Renal pelvis (tissue), 1 donor: ENCODE measurements at regions not wholly inside any gene's neighbourhood (a gene's known extent, or its start where the extent isn't known, plus 50 kb on each side); places are given as distances from the start of the nearest gene placed in this dataset.

Source experiments
- DNase-seq: peaks from one replicate; pipeline ENCODE4 v3.0.0-alpha.2; 2013

DNA sequence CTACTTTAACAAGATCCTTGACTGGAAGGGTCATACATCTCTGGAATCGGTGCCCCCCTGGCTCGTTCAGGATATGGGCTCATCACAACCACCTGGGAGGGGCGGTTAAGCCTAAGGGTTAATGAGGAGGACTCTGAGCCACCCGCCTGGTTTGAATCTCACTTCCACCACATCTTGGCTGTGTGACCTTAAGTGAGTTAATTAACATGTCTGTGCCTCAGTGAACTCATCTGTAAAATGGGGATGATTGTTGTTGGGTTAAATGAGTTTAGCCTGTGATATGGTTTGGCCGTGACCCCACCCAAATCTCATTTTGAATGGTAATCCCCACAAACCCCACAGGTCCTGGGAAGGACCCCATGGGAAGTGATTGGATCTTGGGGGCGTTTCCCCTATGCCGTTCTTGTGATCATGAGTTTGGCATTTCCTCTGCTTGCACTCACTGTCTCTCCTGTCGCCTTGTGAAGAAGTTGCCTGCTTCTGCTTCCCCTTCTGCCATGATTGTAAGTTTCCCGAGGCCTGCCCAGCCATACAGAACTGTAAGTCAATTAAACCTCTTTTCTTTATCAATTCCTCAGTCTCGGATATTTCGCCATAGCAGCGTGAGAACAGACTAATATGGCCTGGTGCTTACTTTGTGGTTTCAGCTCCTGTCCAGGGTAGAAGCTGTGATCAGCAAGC, 214.0 kb upstream of the CIBAR2 start:
- no peak for DNase-seq

- DNase-seq: no peak
These were observed 214.5 kb upstream of the CIBAR2 start for GRCh38 chr16:85326794-85327181.

DNA sequence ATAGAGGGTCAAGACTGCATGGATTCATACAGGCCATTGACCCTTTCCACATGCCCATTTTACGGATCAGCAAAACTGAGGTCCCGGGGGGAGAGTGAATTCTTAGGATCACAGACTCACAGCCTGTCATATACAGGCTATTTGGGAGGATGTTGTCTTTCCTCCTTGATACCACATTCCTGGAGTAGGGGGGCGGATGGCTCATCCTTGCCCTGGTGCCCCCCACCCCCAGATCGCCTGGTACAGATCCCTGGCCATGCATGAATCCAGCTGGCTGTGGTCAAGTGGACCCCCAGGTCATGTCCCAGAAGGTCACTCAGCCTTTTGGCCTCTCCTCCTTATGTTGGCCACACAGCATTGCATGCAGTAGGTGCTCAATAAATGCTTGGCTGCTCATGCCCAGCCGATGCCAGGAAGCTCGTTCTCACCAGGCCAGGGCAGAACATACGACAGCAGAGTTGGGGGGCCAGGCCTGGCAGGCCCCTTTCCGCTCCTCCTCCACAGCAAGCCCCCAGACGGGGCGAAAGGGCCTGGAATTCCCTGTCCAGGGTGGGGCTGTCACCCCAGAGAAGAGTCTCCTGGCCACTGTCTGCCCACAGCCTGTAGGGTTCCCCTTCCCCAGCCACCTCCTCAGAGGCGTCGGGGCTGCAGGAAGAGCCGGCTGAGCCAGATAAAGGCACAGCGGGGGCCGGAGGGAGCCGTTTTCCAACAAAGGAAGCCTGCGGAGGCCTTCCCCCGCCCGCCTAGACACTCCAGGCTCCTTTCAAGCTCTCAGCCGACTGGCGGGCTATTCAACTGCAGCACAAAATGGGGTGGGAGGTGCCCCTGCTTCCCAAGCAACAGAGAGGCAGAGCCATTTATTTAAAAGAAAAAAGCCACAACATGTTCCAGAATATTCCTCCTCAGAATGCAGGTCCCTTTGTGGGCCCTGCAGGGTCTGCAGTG, 215.7 kb upstream of the CIBAR2 start:
- DNase-seq: peak; percentile 66

DNA sequence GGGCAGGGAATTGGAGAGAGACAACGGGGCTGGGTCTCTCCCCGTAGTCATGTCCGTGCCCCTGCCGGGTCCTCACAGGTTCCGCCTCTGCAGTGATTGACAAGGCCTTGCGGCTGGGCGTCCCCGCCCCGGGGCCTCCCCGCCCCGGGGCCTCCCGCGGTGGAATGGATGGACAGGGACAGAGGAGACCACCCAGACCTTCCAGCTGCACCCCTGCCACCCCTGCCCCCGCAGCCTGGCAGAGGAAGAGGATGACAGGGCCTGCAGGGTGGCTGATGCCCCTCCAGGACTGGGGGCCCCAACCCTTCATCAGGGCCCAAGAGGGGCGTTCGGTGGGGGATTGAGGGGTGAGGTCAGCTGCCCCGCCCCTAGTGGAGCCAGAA, 216.4 kb upstream of the CIBAR2 start:
- DNase-seq: no peak

DNA sequence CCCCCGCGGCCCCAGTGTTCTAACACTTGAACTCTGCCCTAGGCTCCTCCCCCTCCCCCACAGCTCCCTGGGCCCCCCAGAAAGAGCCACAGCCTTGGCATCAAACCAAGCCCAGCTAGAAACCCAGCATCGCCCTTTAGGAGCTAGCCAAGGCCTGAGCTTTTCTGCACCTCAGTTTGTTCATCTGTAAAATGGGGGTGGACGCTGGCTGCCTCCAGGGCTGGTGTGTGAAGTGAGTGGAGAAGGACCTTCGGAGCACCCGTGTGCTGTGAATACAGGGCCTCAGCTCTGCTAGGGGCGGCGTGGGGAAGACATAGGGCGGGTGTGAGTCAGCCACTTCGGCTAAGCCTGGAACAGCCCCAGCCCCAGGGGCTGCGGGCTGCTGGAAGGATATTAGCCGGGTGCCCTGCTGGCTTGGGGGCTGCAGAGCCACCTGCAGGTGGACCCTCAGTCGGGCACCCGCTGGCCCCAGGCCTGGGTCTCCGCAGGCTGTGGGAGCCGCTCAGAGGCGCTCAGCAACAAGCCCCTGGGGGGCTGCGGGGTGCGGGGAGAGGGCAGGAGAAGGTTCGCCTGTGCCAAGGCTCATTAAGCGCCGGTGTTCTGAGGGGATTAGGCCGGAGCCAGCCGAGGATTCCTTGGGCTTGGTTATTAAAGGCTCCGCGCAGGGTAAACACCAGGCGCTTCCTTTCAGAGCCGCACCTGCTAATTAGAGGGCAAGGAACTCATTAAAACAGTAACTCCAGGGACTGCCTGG, 217.0 kb upstream of the CIBAR2 start:
- DNase-seq: no peak

DNA sequence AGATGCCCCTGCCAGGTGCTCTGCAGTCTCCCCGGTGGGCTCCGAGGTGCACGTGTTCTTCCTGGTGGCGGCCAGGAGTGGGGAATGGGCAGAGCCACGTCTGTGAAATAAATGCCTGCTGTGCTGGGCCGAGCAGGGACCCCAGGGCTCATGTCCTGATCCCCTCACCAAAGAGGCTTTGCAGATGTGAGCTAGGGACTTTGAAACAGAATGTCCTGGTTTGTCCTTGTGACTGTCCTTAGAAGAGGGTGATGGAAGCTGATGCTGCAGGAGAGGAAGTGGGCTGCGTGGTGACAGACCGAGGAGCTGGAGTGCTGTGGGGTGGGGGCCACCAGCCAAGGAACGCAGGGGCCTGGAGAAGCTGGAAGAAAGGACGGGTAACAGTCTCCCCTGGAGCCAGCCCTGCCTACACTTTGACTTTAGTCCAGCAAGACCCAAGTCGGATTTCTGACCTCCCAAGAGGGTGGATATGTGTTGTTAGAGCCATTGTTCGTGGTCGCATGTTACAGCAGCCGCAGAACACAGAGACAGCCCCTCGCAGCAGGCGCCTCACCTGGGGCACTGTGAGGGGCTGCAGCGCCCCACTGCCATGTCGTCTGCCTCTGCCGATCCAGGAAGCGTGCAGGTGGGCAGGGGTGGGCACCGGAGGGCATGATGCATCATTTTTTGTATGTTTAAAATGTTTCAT, 217.9 kb upstream of the CIBAR2 start:
- no peak for DNase-seq

DNA sequence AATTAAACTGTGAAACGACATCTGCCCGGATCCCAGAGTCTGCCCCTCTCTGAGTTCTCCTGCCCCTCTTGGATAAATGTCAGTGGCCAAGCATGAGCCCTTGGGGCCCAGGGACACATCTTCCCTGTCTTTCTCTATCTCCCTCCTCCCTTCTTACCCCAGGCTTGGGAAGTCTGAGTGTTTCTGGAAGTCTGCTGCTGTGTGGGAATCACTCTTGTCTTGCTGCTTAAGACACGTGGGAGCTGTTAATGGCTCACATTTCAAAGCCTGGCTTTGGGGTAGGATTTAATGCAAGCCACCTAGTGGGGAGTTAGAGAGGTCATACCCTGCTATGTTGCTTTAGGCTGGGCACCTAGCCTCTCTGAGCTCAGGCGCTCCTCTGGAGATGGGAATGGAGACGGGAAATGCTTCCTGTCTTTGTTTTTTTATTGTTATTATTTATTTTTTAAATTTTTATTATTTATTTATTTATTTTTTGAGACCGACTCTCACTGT, 218.5 kb upstream of the CIBAR2 start:
- peak; percentile 80 for DNase-seq

DNA sequence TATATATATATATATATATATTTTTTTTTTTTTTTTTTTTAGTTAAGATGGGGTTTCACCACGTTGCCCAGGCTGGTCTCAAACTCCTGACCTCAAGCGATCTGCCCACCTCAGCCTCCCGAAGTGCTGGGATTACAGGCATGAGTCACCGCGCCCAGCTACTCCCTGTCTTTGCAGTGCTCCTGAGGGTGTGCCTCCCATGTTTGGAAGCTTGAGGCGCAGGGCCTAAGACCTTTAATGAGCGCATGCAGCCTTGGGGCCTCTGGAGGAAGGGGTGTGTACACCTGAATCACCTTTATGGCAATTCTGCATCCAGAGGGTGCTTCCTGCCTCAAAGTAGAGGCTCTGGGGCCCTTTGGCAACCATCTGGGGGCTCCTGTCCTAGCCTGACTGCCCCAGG, 219.4 kb upstream of the CIBAR2 start:
- no peak for DNase-seq

DNA sequence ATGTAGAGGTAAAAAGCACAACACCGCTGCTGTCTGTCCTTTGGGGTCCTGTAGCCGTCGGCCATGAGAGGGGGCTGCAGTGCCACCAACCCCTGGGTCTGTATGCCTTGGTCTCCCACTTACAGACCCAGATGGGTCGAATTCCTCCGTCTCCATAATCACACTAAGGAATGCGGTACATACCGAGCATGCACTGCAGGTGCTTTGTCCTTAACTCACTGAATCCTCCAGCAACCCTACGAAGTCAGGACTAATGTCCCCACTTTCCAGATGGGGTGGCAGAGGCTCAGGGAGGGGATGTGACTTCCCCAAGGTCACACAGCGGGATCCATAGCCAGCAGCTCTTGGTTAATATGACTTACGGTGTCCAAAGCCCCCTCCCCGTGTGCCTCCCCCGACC, 219.9 kb upstream of the CIBAR2 start:
- DNase-seq: no peak

- DNase-seq: no peak
These were observed 221.1 kb upstream of the CIBAR2 start for GRCh38 chr16:85333337-85333736.

GRCh38 chr16:85333744-85334640, 221.7 kb upstream of the CIBAR2 start:
- DNase-seq: no peak

DNA sequence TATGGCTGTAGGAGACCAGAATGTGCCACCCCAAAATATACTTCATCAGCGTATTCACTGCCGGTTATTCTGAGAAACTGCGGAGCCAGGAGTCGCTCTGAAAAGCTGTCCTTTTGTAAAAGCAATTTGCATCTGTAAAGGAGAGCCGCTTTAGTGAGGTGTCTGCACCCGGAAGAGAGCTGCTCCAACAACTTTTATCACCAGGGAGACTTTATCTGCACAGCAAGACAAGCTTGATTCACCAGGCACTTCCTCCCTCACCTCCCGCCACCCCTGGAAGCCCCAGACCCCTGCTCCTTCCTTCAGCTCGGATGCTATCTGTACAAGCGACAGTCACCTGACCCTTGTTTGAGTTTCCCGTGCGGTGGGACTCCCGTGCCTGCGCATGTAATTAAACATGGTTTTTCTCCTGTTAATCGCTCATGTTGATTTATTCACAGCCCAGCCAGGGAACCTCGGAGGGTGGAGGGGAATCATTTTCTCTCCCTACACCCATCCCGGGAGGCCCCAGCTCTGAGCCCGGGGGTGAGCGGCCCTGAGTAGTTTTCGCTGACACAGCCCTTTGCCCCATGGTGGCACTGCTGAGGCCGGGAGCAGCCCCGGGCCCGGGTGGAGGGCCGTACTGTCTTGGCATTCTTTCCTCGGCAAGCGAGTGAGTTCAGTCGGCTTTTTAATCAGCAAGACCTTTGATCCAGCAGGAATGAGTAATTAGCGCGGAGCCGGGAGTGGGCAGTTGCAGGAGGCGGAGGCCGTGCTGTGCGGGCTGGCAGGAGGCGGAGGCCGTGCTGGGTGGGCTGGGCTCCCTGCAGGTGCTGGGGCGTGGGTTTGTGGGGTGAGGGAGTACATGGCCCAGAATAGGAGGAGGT, 222.7 kb upstream of the CIBAR2 start:
- no peak for DNase-seq

DNA sequence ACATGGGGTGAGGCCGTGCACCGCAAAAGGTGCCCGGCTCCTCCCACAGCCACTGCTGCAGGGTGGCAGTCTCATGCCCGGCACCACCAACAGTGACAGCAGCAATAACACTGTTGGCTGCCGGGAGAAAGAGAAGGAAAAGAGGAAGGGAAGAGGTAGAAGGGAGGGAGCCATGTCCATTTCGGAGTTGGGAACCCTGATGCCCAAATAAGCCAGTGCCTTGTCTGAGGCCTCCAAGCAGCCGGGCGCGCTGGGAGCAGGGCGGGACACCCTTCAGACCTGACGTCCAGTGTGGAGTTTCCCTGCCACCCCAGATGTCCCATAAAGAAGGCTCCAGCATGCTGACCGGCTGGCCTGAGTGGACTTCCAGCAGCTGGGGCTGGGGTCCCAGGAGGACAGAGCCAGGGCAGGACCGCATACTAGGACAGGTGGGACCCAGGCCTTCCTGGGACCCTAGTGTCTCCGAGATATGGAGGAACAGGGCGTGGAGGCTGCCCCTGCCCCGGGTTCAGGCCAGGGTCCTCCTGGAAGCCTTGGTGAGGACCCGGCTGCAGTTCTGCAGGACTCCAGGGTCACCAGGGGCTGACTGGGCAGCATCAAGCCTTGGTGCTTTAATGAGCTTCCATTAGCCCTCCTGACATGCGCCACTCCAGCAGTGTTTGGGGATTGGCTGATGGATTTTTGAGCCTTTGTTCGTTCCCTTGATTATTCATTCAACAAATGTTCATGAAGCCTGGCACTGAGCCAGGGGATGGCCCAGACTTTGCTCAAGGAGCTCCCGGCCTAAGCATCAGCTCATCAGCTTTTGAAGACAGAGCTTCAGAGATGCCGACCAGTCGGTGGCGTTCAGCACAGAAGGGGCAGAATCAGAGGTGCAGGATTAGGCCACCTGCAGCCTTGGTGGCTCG, 223.6 kb upstream of the CIBAR2 start:
- DNase-seq: no peak

DNA sequence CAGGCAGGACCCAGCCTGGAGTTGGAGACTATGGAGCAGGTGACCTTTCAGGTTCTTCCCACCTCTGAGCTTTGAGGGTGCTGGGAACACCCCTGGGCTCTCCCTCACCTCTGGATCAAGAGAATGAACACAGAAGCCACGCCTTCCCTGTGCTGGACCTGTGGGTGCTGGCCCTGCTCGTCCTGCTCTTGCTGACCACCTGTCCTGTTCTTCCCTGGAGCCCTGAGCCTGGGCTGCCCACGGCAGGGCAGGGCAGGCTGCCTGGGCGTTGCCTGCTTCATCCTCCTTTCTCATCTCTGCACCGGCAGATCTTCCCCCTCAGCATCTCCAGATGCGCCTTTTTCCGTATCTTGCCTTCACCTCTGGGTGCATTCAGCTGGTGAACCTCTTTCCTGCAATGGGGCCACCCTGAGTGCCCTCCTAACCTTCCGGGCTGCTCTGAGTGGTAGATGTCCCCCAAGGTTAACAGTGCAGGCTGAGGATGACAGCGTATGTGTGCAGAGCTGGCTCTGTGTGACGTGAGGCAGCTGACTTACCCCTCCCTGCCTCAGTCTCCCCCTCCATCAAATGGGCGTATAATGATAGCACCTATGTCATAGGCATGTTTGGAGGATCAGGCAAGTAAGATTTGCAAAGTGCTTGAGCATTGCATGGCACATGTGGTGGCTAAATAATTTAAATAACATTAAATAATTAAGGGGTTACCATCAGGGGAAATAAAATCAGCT, 225.8 kb upstream of the CIBAR2 start:
- DNase-seq: no peak

- DNase-seq: no peak
These were observed 226.3 kb upstream of the CIBAR2 start for GRCh38 chr16:85338638-85338982.

- no peak for DNase-seq
These were observed 226.9 kb upstream of the CIBAR2 start for GRCh38 chr16:85338989-85339685.

DNA sequence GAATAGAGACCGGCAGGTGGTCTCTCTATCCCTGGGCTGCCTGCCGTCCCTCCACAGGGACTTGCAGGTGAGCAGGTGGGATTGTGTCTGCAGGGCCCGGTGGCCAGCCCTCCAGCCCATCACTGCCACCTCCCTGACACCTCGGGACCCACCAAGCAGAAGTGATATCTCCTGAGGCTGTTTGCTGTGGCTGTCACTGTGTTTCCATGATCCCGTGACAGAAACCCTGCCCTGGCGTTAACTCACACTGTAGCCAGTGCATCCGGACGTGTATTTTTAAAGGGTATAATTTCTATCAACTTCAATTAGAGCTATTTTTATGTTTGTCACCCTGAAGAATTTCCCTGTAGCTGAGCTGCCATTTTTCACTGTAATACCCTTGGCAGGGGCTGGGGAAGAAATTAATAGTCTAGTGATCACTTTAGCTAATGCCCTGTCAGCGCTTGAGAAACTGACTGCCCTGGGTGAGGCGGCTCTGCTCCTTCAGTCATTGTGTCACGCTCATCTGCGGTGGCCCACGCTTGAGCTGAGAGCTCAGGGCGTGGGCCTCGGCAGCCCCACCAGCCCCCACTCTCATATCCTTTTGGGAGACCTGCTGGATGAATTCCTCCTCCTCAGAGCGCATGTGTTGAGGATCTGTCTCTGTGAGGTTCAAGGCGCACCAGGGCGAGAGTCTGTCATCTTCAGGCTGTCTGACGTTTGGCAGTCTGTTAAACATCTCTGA, 229.9 kb upstream of the CIBAR2 start:
- DNase-seq: no peak
